HEK293 (cell line): ENCODE measurements at regions not wholly inside any gene's neighbourhood (a gene's known extent, or its start where the extent isn't known, plus 50 kb on each side); places are given as distances from the start of the nearest gene placed in this dataset.

ENCODE experiments used
- ZFHX2 ChIP-seq: fragments of 450-650 bp; formaldehyde crosslinking; conservative IDR thresholded peaks from 2 replicates; pipeline ENCODE4 v1.5.1; 2016; ENCODE audit warnings: missing biosample characterization, missing genetic modification characterization
- ZNF24 ChIP-seq: fragments of 450-650 bp; formaldehyde crosslinking; IDR thresholded peaks from 2 replicates; pipeline ENCODE4 v1.5.1; 2016; ENCODE audit warnings: missing biosample characterization, missing genetic modification characterization
- ZNF837 ChIP-seq: fragments of 450-650 bp; formaldehyde crosslinking; IDR thresholded peaks from 2 replicates; pipeline ENCODE4 v1.5.1; 2016; ENCODE audit warnings: missing biosample characterization, missing genetic modification characterization
- TF ChIP-seq, protein P1 (sequence below): fragments of 450-650 bp; formaldehyde crosslinking; IDR thresholded peaks from 2 replicates; pipeline ENCODE4 v1.5.1; 2016; ENCODE audit warnings: missing biosample characterization, missing genetic modification characterization
- TF ChIP-seq, protein P2 (sequence below): IDR thresholded peaks from 2 replicates; pipeline ENCODE4 v1.6.1; 2011; ENCODE audit warnings: mild to moderate bottlenecking, low read depth, low read length, borderline replicate concordance

DNA sequence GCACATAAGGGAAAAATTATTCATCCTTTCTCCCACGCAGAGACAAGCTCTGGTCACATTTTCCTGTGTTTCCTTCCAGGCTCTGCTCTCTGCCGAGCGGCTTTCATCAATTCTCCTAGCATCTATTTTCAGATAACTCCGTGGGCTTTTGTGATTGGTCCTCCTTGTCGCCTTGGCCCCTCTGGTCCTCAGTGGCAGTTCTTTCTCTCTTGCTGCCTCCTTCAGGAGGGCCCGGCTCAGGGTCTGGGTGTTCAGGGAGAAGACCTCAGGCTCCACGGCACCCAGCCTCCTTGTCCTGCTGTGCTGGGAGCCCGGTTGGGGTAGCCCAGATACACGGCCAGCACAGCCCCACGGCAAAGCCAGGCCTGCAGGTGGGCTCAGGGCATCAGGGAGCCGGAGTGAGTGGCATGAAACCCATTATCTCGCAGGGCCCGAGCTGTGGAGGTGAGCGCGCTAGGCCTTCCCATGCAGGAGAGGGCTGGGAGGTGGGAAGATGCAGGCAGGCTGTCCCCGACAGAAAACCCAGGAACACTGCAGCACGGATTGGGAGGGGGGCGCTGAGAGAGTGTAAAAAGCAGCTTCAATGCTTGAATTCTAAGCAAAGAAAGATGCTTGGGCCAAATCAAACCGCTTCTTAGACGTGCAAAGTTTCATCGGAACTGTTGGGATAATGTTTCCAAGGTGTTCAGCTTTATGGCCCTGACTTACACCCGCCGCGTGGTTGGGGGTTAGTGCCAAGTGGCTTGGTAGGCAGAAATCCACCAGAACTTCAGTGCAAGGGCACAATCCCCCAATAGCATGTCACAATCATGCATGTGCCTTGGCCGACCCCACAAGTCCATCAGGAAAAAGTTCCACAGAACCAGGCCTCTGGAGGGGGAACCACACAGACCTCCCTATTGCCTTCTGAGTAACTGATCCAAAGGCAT lies 81.9 kb upstream of the WNT7B start:
- TF ChIP-seq, protein P1, sequence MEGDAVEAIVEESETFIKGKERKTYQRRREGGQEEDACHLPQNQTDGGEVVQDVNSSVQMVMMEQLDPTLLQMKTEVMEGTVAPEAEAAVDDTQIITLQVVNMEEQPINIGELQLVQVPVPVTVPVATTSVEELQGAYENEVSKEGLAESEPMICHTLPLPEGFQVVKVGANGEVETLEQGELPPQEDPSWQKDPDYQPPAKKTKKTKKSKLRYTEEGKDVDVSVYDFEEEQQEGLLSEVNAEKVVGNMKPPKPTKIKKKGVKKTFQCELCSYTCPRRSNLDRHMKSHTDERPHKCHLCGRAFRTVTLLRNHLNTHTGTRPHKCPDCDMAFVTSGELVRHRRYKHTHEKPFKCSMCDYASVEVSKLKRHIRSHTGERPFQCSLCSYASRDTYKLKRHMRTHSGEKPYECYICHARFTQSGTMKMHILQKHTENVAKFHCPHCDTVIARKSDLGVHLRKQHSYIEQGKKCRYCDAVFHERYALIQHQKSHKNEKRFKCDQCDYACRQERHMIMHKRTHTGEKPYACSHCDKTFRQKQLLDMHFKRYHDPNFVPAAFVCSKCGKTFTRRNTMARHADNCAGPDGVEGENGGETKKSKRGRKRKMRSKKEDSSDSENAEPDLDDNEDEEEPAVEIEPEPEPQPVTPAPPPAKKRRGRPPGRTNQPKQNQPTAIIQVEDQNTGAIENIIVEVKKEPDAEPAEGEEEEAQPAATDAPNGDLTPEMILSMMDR (tag by site-specific recombination): peak; percentile 50; the same call in 1 of the 2 replicates
- TF ChIP-seq ZNF837 (tag by site-specific recombination): no peak
- no peak for TF ChIP-seq ZNF24
- TF ChIP-seq, protein P2, sequence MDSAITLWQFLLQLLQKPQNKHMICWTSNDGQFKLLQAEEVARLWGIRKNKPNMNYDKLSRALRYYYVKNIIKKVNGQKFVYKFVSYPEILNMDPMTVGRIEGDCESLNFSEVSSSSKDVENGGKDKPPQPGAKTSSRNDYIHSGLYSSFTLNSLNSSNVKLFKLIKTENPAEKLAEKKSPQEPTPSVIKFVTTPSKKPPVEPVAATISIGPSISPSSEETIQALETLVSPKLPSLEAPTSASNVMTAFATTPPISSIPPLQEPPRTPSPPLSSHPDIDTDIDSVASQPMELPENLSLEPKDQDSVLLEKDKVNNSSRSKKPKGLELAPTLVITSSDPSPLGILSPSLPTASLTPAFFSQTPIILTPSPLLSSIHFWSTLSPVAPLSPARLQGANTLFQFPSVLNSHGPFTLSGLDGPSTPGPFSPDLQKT: no peak
- TF ChIP-seq ZFHX2: no peak
